ENCODE measurements at regions not wholly inside any gene's neighbourhood (a gene's known extent, or its start where the extent isn't known, plus 50 kb on each side); places are given as distances from the start of the nearest gene placed in this dataset.

DNA sequence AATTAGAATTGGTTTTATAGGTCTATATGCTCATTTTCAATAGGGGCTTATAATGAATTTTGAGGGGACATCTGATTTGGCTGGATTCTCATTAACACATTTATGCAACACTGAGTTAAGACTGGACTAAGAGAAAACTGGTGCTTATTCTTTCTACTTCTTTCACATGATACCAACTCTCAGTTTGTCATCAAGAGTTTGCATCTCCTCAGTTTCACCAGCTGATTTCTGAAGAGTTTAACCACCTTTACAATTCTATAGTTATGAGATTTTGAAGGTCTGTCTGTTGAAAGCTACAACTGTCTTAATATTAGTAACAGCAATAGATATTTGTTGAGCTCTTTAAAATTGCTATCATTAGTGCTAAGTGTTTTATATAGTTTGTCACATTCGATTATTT lies 867.0 kb upstream of the SORCS1 start:
- Mint-ChIP-seq H3K4me1 (ENCODE audit: low read depth, unreplicated experiment) (no peaks in the 10 kb centered on the region), H3K27me3 (ENCODE audit: insufficient read depth, unreplicated experiment) (peaks cover 2% of the 10 kb centered on the region), H3K27ac (ENCODE audit: unreplicated experiment) (no peak overlapping the region), H3K9me3 (ENCODE audit: unreplicated experiment) (no peaks in the 10 kb centered on the region), H3K36me3 (ENCODE audit: insufficient read depth, unreplicated experiment) (no peaks in the 10 kb centered on the region), H3K4me3 (ENCODE audit: unreplicated experiment) (no peak overlapping the region)
- Histone ChIP-seq H3K27me3 (replicated peaks; ENCODE audit: control insufficient read depth, insufficient read depth, low read length) (no peaks in the 10 kb centered on the region), H3K9me3 (no peaks in the 10 kb centered on the region), H3K4me1 (no peaks in the 10 kb centered on the region), H3K36me3 (ENCODE audit: control insufficient read depth, insufficient read depth, low read length) (no peaks in the 10 kb centered on the region), H3K4me3 (ENCODE audit: low read depth, low read length) (no peak overlapping the region)
- intact Hi-C loops (cut with micrococcal nuclease; ENCODE audit: unreplicated experiment), result no loop called here
- TF ChIP-seq, protein P1, sequence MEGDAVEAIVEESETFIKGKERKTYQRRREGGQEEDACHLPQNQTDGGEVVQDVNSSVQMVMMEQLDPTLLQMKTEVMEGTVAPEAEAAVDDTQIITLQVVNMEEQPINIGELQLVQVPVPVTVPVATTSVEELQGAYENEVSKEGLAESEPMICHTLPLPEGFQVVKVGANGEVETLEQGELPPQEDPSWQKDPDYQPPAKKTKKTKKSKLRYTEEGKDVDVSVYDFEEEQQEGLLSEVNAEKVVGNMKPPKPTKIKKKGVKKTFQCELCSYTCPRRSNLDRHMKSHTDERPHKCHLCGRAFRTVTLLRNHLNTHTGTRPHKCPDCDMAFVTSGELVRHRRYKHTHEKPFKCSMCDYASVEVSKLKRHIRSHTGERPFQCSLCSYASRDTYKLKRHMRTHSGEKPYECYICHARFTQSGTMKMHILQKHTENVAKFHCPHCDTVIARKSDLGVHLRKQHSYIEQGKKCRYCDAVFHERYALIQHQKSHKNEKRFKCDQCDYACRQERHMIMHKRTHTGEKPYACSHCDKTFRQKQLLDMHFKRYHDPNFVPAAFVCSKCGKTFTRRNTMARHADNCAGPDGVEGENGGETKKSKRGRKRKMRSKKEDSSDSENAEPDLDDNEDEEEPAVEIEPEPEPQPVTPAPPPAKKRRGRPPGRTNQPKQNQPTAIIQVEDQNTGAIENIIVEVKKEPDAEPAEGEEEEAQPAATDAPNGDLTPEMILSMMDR (IDR thresholded peaks at IDR 0.05; ENCODE audit: insufficient read depth in 1 of 2, low read depth in 1 of 2, low read length in 1 of 2, severe bottlenecking in 1 of 2, unreplicated experiment in 1 of 2), result no peak
- DNase-seq, result no peak
- BruUV-seq (replicated peaks), result no TSS peak
- ChIA-PET POLR2A (no interaction called here), CTCF (no interaction called here)

DNA sequence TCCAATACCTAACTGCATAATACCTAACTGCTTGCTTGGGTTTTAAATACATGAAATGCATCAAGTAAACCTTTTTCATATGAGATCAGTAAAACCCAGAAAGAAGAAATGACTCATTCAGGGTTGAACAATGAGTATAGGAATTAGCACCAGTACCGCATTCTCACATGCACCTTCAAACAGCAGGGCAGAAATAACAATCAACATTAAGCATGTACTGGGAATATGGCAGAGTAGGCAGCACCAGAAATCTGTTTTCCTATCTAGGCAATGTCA lies 850.3 kb upstream of the SORCS1 start:
- intact Hi-C loops (cut with micrococcal nuclease; ENCODE audit: unreplicated experiment), result no loop called here
- BruUV-seq (replicated peaks), result no TSS peak
- no peaks in the 10 kb centered on the region for H3K27me3 Mint-ChIP-seq (ENCODE audit: insufficient read depth, unreplicated experiment)
- TF ChIP-seq, protein P1 (IDR thresholded peaks at IDR 0.05; ENCODE audit: insufficient read depth in 1 of 2, low read depth in 1 of 2, low read length in 1 of 2, severe bottlenecking in 1 of 2, unreplicated experiment in 1 of 2), result no peak
- H3K4me3 ChIP-seq (ENCODE audit: low read depth, low read length), result no peak overlapping the region
- H3K36me3 ChIP-seq (ENCODE audit: control insufficient read depth, insufficient read depth, low read length), result no peaks in the 10 kb centered on the region
- peaks cover under 1% of the 10 kb centered on the region for H3K9me3 Mint-ChIP-seq (ENCODE audit: unreplicated experiment)
- H3K27ac Mint-ChIP-seq (ENCODE audit: unreplicated experiment), result no peak overlapping the region
- H3K4me1 ChIP-seq, result no peaks in the 10 kb centered on the region
- ChIA-PET CTCF (no interaction called here), POLR2A (no interaction called here)
- H3K9me3 ChIP-seq, result no peaks in the 10 kb centered on the region
- H3K4me3 Mint-ChIP-seq (ENCODE audit: unreplicated experiment), result no peak overlapping the region
- no peak for DNase-seq
- H3K36me3 Mint-ChIP-seq (ENCODE audit: insufficient read depth, unreplicated experiment), result no peaks in the 10 kb centered on the region
- no peaks in the 10 kb centered on the region for H3K4me1 Mint-ChIP-seq (ENCODE audit: low read depth, unreplicated experiment)
- no peaks in the 10 kb centered on the region for H3K27me3 ChIP-seq (replicated peaks; ENCODE audit: control insufficient read depth, insufficient read depth, low read length)

DNA sequence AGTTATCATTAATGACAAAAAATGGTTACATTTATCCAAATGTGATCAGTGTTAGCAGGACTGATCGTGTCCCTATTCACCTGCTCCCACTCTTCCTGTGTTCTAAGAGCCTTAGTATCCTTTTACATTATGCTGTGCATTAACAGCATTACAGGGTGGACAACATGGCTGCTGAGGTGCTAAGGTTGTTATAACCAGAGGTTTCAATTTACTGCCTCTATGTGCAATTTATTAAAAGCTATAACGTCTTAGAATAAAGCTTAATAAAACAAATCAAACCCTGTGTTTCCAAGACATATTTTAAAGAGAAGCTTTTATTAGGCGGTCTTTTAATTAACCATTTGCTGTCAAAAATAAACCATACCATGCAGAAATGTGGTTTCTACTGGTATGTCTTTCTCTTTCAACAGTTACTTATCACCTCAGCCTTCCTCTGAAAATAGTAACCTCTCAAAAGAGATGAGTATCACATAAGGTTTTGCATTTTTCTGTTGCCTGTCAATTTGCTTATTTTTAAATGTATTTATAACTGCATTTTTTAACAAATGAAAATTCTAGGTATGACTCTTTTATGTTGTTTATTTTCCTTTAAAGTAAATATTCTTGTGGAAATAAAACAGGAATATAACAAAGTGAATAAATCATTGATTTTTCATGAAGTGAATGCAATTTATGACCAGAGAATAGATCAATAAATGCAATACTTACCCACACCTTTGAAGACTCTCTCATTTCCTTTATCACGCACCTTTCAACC lies 849.8 kb upstream of the SORCS1 start:
- TF ChIP-seq, protein P1 (IDR thresholded peaks at IDR 0.05; ENCODE audit: insufficient read depth in 1 of 2, low read depth in 1 of 2, low read length in 1 of 2, severe bottlenecking in 1 of 2, unreplicated experiment in 1 of 2), result no peak
- no peak for DNase-seq
- no peaks in the 10 kb centered on the region for H3K9me3 ChIP-seq
- H3K4me3 Mint-ChIP-seq (ENCODE audit: unreplicated experiment), result no peak overlapping the region
- H3K9me3 Mint-ChIP-seq (ENCODE audit: unreplicated experiment), result no peaks in the 10 kb centered on the region
- no peaks in the 10 kb centered on the region for H3K36me3 Mint-ChIP-seq (ENCODE audit: insufficient read depth, unreplicated experiment)
- no peaks in the 10 kb centered on the region for H3K27me3 ChIP-seq (replicated peaks; ENCODE audit: control insufficient read depth, insufficient read depth, low read length)
- no peak overlapping the region for H3K27ac Mint-ChIP-seq (ENCODE audit: unreplicated experiment)
- H3K4me1 ChIP-seq, result no peaks in the 10 kb centered on the region
- ChIA-PET POLR2A (no interaction called here), CTCF (no interaction called here)
- no peak overlapping the region for H3K4me3 ChIP-seq (ENCODE audit: low read depth, low read length)
- H3K36me3 ChIP-seq (ENCODE audit: control insufficient read depth, insufficient read depth, low read length), result no peaks in the 10 kb centered on the region
- intact Hi-C loops (cut with micrococcal nuclease; ENCODE audit: unreplicated experiment), result no loop called here
- BruUV-seq (replicated peaks), result no TSS peak
- H3K27me3 Mint-ChIP-seq (ENCODE audit: insufficient read depth, unreplicated experiment), result no peaks in the 10 kb centered on the region
- no peaks in the 10 kb centered on the region for H3K4me1 Mint-ChIP-seq (ENCODE audit: low read depth, unreplicated experiment)
